GM12864 (cell line): ENCODE measurements at regions not wholly inside any gene's neighbourhood (a gene's known extent, or its start where the extent isn't known, plus 50 kb on each side); places are given as distances from the start of the nearest gene placed in this dataset.

ENCODE experiments used
- DNase-seq: peaks from one replicate; pipeline ENCODE4 v3.0.0-alpha.2; 2011; ENCODE audit warnings: low read depth
- H3K4me3 ChIP-seq: 2 replicates; pipeline ENCODE4 v1.5.1; 2011; ENCODE audit warnings: mild to moderate bottlenecking, low read depth, low read length, control low read depth
- CTCF ChIP-seq: IDR thresholded peaks from 2 replicates; pipeline ENCODE4 v1.5.1; 2011; ENCODE audit warnings: low read depth, mild to moderate bottlenecking, moderate library complexity, low read length, control low read depth, inconsistent platforms; ENCODE audit errors: missing control alignments

GRCh38 chr6:799769-800168, 106.8 kb upstream of the EXOC2 start:
- TF ChIP-seq CTCF = no peak
- H3K4me3 ChIP-seq = no peak overlapping the region
- DNase-seq = no peak

- peak; percentile 71 for TF ChIP-seq CTCF
- DNase-seq = peak; percentile 8
- no peak overlapping the region for H3K4me3 ChIP-seq
Observed at GRCh38 chr6:797479-798077, 104.6 kb upstream of the EXOC2 start.

GRCh38 chr6:795046-795685, 102.2 kb upstream of the EXOC2 start:
- DNase-seq = no peak
- H3K4me3 ChIP-seq = no peak overlapping the region
- TF ChIP-seq CTCF = no peak

GRCh38 chr6:793261-793660, 100.3 kb upstream of the EXOC2 start:
- DNase-seq = no peak
- no peak overlapping the region for H3K4me3 ChIP-seq
- TF ChIP-seq CTCF = no peak

GRCh38 chr6:792662-793061, 99.7 kb upstream of the EXOC2 start:
- no peak for DNase-seq
- H3K4me3 ChIP-seq = no peak overlapping the region
- no peak for TF ChIP-seq CTCF

- no peak for TF ChIP-seq CTCF
- no peak for DNase-seq
- no peak overlapping the region for H3K4me3 ChIP-seq
Observed at GRCh38 chr6:788058-788457, 95.1 kb upstream of the EXOC2 start.

- DNase-seq = peak; percentile 12
- no peak overlapping the region for H3K4me3 ChIP-seq
- peak; percentile 81 for TF ChIP-seq CTCF
Observed at GRCh38 chr6:786946-787763, 94.2 kb upstream of the EXOC2 start.
